Neural cell (in vitro differentiated cells): ENCODE measurements at regions not wholly inside any gene's neighbourhood (a gene's known extent, or its start where the extent isn't known, plus 50 kb on each side); places are given as distances from the start of the nearest gene placed in this dataset.

Experiments used
- CTCF ChIP-seq: fragments of 450-650 bp; IDR thresholded peaks from 2 replicates; pipeline ENCODE4 v1.5.1; 2014; ENCODE audit warnings: antibody characterized with exemption, mild to moderate bottlenecking, moderate library complexity; ENCODE audit not compliant: poor library complexity, severe bottlenecking
- EZH2 ChIP-seq: fragments of 200-600, 300-800 bp; shearing (Covaris generic), sonication (generic); IDR thresholded peaks from 2 replicates; pipeline ENCODE4 v1.6.1; 2014; ENCODE audit warnings: antibody characterized with exemption, low read length, borderline replicate concordance, mild to moderate bottlenecking; ENCODE audit not compliant: insufficient read depth, poor library complexity, severe bottlenecking
- POLR2AphosphoS5 ChIP-seq: IDR thresholded peaks from 2 replicates; pipeline ENCODE4 v1.6.1; 2012
- RAD21 ChIP-seq: fragments of 450-650 bp; conservative IDR thresholded peaks from 2 replicates; pipeline ENCODE4 v1.6.1; 2014; ENCODE audit warnings: antibody characterized with exemption, mild to moderate bottlenecking, moderate library complexity
- REST ChIP-seq: IDR thresholded peaks from 2 replicates; pipeline ENCODE4 v1.6.1; 2012; ENCODE audit warnings: borderline replicate concordance
- SMC3 ChIP-seq: fragments of 450-650 bp; conservative IDR thresholded peaks from 2 replicates; pipeline ENCODE4 v1.6.1; 2014; ENCODE audit warnings: antibody characterized with exemption, mild to moderate bottlenecking, moderate library complexity; ENCODE audit not compliant: poor library complexity

- TF ChIP-seq CTCF = no peak
- TF ChIP-seq POLR2AphosphoS5 = no peak
- TF ChIP-seq SMC3 = no peak
- no peak for TF ChIP-seq EZH2
- no peak for TF ChIP-seq RAD21
- TF ChIP-seq REST = no peak
These were observed 625.5 kb upstream of the RORB start for GRCh38 chr9:73871636-73872035.
